GM12892 (cell line): ENCODE measurements at regions not wholly inside any gene's neighbourhood (a gene's known extent, or its start where the extent isn't known, plus 50 kb on each side); places are given as distances from the start of the nearest gene placed in this dataset.

Experiments
- DNase-seq: peaks from one replicate; pipeline ENCODE4 v3.0.0; 2011; ENCODE audit not compliant: insufficient read length
- FAIRE-seq: peaks from 2 replicates; lab custom pipeline; 2011; peaks lifted over from hg19 to GRCh38; lab: Jason Lieb, UNC
- POLR2A ChIP-seq: IDR thresholded peaks from 2 replicates; pipeline ENCODE4 v1.6.1; 2011; ENCODE audit warnings: low read depth, low read length, control low read depth
- POLR2AphosphoS5 ChIP-seq: IDR thresholded peaks from 2 replicates; pipeline ENCODE4 v1.6.1; 2011; ENCODE audit warnings: low read depth, low read length, control low read depth
- TAF1 ChIP-seq: IDR thresholded peaks from 2 replicates; pipeline ENCODE4 v1.6.1; 2011; ENCODE audit warnings: low read depth, mild to moderate bottlenecking, control low read depth, low read length, borderline replicate concordance

- no peak for TF ChIP-seq TAF1
- TF ChIP-seq POLR2AphosphoS5: no peak
- no peak for TF ChIP-seq POLR2A
- FAIRE-seq: no peak
- no peak for DNase-seq
Observed at GRCh38 chr6:145116591-145117178, 618.6 kb downstream of the EPM2A start.

- FAIRE-seq (no peak), DNase-seq (no peak)
- no peak for TF ChIP-seq TAF1
- TF ChIP-seq POLR2AphosphoS5: no peak
- TF ChIP-seq POLR2A: no peak
Observed at GRCh38 chr6:145118224-145118623, 617.1 kb downstream of the EPM2A start.

DNA sequence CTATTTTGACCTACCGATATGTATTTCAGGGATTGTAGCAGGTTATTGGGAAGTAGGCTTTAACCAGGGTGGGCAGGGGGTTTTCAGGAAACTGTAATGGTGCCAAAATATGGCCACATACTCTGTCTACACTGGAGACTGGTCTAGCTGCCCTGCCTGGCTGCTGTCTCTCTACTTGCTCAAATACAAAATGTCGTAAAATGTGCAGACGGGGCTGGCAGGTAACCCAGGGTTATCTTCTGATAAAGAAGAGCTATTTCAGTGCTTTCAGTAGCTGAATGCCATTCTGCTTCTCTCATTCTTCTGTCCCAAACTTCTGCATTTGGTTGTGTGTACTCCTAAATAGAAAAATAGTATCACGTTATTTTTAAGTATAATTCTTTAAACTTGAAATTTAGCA is 616.2 kb downstream of the EPM2A start:
- TF ChIP-seq POLR2AphosphoS5 (no peak), TAF1 (no peak), POLR2A (no peak)
- no peak for FAIRE-seq
- DNase-seq: no peak

GRCh38 chr6:145132709-145133108 is 602.6 kb downstream of the EPM2A start:
- no peak for FAIRE-seq
- TF ChIP-seq POLR2AphosphoS5 (no peak), POLR2A (no peak), TAF1 (no peak)
- DNase-seq: no peak

DNA sequence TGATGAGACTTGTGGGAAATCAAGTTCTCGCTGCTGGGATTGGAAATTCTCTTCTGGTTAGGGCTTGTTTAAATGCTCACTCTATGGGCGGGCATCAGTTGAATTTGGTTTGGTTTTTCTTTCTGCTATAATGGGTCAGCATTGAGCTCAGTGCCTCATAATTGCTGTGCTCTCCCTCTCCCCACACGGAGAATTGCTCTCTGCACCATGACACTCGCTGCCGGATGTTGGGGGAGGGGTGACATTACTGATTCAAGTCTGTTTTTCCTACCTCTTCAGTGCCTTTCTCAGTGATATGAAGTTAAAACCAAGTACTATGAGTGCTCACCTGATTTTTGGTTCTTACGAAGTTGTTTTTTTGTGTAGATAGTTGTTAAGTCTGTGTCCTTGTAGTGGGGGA is 599.6 kb downstream of the EPM2A start:
- DNase-seq (no peak), FAIRE-seq (no peak)
- no peak for TF ChIP-seq POLR2AphosphoS5
- no peak for TF ChIP-seq POLR2A
- TF ChIP-seq TAF1: no peak

- TF ChIP-seq POLR2A: no peak
- no peak for TF ChIP-seq TAF1
- TF ChIP-seq POLR2AphosphoS5: no peak
- DNase-seq: no peak
- no peak for FAIRE-seq
Observed at GRCh38 chr6:145137425-145137824, 597.9 kb downstream of the EPM2A start.

DNA sequence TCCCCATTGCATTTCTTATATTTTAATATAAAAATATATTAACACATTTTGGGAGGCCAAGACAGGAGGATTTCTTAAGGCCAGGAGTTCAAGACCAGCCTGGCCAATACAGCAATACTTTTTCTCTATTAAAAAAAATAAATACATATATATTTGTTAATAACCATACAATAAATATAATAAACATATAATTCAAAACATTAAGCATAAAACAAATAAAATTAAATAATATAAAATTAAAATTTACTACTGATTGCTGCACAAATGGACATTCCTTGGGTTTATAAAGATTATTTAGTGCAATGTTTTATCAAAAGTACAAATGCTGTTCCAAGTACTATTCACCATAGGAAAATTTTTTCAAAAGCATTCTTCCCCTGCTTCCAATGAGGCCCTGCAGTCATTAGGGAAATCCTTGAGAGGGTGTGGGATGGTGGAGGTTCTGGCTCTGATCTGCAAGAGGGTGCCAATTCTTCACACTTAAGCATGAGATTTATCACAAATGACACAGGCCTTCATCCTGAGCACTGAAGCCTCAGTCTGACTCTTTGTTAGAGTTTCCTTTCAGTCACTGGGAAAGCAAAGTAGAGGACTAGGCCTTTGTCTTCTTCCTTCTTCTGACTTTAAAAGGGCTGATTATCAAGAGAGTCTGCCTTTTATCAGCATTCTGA is 596.7 kb downstream of the EPM2A start:
- FAIRE-seq: no peak

DNA sequence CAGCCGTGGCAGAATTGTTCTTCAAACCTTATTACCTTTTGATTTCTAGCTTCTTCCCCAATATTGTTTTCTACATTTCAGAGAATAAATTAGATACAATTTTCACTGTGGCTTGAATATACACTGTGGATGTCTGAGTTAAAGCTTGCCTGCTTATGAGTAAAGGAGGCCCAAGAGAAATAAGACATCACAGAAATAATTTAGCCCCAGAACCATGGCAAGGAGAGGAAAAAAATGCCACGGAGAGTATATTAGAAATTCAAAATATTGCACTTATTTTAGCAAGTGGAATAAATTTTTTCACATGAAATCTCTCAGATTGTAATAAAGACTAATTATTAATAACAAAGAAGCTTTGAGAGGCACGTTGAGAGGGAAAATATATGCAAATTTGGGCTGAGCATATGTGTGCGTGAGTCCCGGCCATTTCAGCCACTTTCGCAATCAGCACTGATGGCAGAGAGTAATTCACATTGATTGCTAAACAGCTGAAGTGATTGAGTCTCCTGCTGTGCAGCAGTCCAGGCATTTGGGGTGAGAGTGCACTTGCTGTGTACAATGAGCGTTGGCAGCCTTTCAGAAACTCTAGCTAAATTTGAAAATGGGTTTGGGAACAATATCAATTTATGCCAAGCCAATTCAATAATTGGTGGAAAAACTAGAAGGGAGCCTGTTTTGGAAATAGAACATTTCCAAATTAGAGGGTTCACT is 596.0 kb downstream of the EPM2A start:
- FAIRE-seq: no peak
- no peak for DNase-seq
- TF ChIP-seq POLR2A (no peak), TAF1 (no peak), POLR2AphosphoS5 (no peak)

More for the DNA sequence above, 596.7 kb downstream of the EPM2A start:
- no peak for DNase-seq
- TF ChIP-seq POLR2AphosphoS5: no peak
- no peak for TF ChIP-seq TAF1
- no peak for TF ChIP-seq POLR2A

DNA sequence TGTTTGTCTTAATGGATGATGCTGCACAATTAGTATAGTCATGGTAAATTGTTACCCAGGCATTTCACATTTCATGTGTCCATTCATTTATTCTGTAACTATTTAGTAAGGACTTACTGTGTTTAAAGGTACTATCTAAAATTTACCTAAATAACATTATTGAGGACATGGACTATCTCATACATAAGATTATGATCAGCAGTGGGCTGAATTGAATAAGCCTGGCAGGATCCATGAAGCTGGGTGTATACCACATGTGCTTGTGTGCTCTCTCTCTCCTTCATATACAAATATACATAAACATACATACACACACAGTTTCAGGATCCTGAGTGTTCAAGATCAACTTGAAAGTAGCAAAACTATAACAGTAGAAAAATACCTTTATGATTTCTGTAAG is 595.4 kb downstream of the EPM2A start:
- no peak for DNase-seq
- FAIRE-seq: no peak
- TF ChIP-seq TAF1 (no peak), POLR2AphosphoS5 (no peak), POLR2A (no peak)

GRCh38 chr6:145141572-145141971 is 593.7 kb downstream of the EPM2A start:
- TF ChIP-seq TAF1: no peak
- no peak for TF ChIP-seq POLR2A
- TF ChIP-seq POLR2AphosphoS5: no peak
- no peak for FAIRE-seq
- DNase-seq: no peak

- no peak for FAIRE-seq
- DNase-seq: no peak
- TF ChIP-seq POLR2A (no peak), POLR2AphosphoS5 (no peak), TAF1 (no peak)
Observed at GRCh38 chr6:145142958-145143357, 592.4 kb downstream of the EPM2A start.

DNA sequence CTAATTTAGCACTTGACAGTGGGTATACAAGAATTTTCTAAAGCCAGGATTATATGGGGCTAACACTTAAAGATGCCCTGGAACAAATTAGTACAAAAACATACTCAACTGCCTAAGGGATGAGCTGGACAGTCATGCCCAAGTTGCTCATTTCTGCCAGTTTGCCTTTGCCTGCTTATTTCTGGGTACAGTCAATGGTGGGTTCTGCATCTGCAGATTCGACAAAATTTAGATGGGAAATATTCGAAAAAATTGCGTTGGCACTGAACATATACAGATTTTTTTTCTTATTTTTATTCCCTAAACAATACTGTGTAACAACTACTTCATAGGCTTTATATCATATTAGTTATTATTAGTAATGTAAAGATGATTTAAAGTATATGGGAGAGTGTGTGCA is 591.9 kb downstream of the EPM2A start:
- FAIRE-seq (no peak), DNase-seq (no peak)
- TF ChIP-seq POLR2AphosphoS5 (no peak), TAF1 (no peak), POLR2A (no peak)
